HepG2 (cell line): ENCODE measurements at regions not wholly inside any gene's neighbourhood (a gene's known extent, or its start where the extent isn't known, plus 50 kb on each side); places are given as distances from the start of the nearest gene placed in this dataset.

Experiments
- ATAC-seq: fragments of 200-7000 bp; cut with Tn5 transposase; 3 replicates; pipeline ENCODE4 v1.9.1; 2020; ENCODE audit warnings: mild to moderate bottlenecking, moderate library complexity
- BruUV-seq: library from RNA; stranded (reverse); fragments of 400-500 nt; replicated peaks from 2 replicates; lab custom pipeline; 2021; lab: Mats Ljungman, UMichigan
- CTCF ChIA-PET: fragments of 300-600 bp; formaldehyde crosslinking; extraction: SDS; loops from one replicate; lab custom pipeline; 2021; ENCODE audit warnings: low total read pairs, inconsistent platforms, low intra/inter-chr PET ratio; lab: Yijun Ruan, JAX
- POLR2A ChIA-PET: fragments of 350-600 bp; sonication (Branson Sonifier 250); formaldehyde crosslinking; loops from one replicate; lab custom pipeline; 2020; ENCODE audit warnings: antibody characterized with exemption, inconsistent platforms; lab: Yijun Ruan, JAX
- DNase-seq: peaks from one replicate; pipeline ENCODE4 v3.0.0-alpha.2; 2015; ENCODE audit warnings: low spot score
- FAIRE-seq: peaks from 3 replicates; lab custom pipeline; 2011; peaks lifted over from hg19 to GRCh38; lab: Jason Lieb, UNC
- H2AFZ ChIP-seq: one replicate; pipeline ENCODE4 v1.6.1; 2011; ENCODE audit warnings: low read length, inconsistent platforms
- H3K27ac ChIP-seq: fragments of 300-600 bp; 3 replicates; pipeline ENCODE4 v1.8.0; 2011; ENCODE audit warnings: mixed run types, mild to moderate bottlenecking, mixed read lengths, low read length, inconsistent platforms; ENCODE audit not compliant: insufficient read depth; ENCODE audit errors: extremely low read length
- H3K27me3 ChIP-seq, 2 experiments: fragments of 200-600 bp in 1 of 2; 2 replicates in 1 of 2; 3 replicates in 1 of 2; pipeline versions ENCODE4 v1.6.0 to v1.8.0; 2011; ENCODE audit warnings: low read length in 2 of 2, mild to moderate bottlenecking in 2 of 2, moderate library complexity in 2 of 2, inconsistent platforms in 1 of 2; ENCODE audit not compliant: insufficient read depth in 2 of 2, control insufficient read depth in 1 of 2
- H3K36me3 ChIP-seq, 2 experiments: fragments of 200-600 bp in 1 of 2; replicated peaks in 1 of 2; 2 replicates in 1 of 2; 3 replicates in 1 of 2; pipeline versions ENCODE4 v1.5.1 to v1.8.0; 2011; ENCODE audit warnings: low read length in 2 of 2, inconsistent platforms in 1 of 2; ENCODE audit not compliant: insufficient read depth in 2 of 2, control insufficient read depth in 1 of 2
- H3K4me1 ChIP-seq: 2 replicates; pipeline ENCODE4 v1.5.1; 2012; ENCODE audit warnings: low read length, inconsistent platforms; ENCODE audit not compliant: insufficient read depth
- H3K4me2 ChIP-seq: 2 replicates; pipeline ENCODE4 v1.6.0; 2011; ENCODE audit warnings: low read depth, low read length, inconsistent platforms
- H3K4me3 ChIP-seq, 3 experiments: fragments of 200-600 bp in 1 of 3; sonication (generic), shearing (Covaris generic) in 1 of 3; replicated peaks in 1 of 3; 2 replicates each; pipeline ENCODE4 v1.5.1; 2011 to 2016; ENCODE audit warnings: low read length in 3 of 3, inconsistent platforms in 2 of 3, low read depth in 2 of 3, mild to moderate bottlenecking in 2 of 3, control low read depth in 1 of 3, mixed read lengths in 1 of 3; ENCODE audit not compliant: insufficient read depth in 1 of 3
- H3K79me2 ChIP-seq: one replicate; pipeline ENCODE4 v1.6.1; 2011; ENCODE audit warnings: low read length, inconsistent platforms; ENCODE audit not compliant: insufficient read depth
- H3K9ac ChIP-seq: 2 replicates; pipeline ENCODE4 v1.6.0; 2011; ENCODE audit warnings: mild to moderate bottlenecking, low read depth, low read length, inconsistent platforms; ENCODE audit not compliant: insufficient read depth
- H3K9me3 ChIP-seq: 2 replicates; pipeline ENCODE4 v1.5.1; 2012; ENCODE audit warnings: mild to moderate bottlenecking, low read length
- H4K20me1 ChIP-seq: 2 replicates; pipeline ENCODE4 v1.6.0; 2011; ENCODE audit warnings: inconsistent platforms, mild to moderate bottlenecking, low read length, moderate library complexity; ENCODE audit not compliant: insufficient read depth
- CREM ChIP-seq, 2 experiments: sonication (generic) in 1 of 2; formaldehyde crosslinking in 1 of 2; IDR thresholded peaks; 2 replicates each; pipeline versions ENCODE4 v1.4.0 to v1.6.1; 2016 to 2020; ENCODE audit warnings: antibody characterized with exemption in 1 of 2, mild to moderate bottlenecking in 1 of 2, missing genetic modification reagents in 1 of 2
- FOXM1 ChIP-seq: sonication (generic); formaldehyde crosslinking; IDR thresholded peaks from 2 replicates; pipeline ENCODE4 v1.5.0; 2020; ENCODE audit warnings: missing genetic modification reagents
- HIVEP1 ChIP-seq: sonication (generic); formaldehyde crosslinking; IDR thresholded peaks from 2 replicates; pipeline ENCODE4 v1.4.0; 2020; ENCODE audit warnings: mild to moderate bottlenecking, missing genetic modification reagents
- MAFK ChIP-seq, 2 experiments: IDR thresholded peaks in 1 of 2; conservative IDR thresholded peaks in 1 of 2; 2 replicates each; pipeline ENCODE4 v1.6.1; 2011; ENCODE audit warnings: improper control_type of control experiment in 2 of 2, low read length in 2 of 2
- MIER2 ChIP-seq: IDR thresholded peaks from 2 replicates; pipeline ENCODE4 v1.6.1; 2016; ENCODE audit warnings: missing biosample characterization, missing genetic modification reagents
- MIXL1 ChIP-seq: IDR thresholded peaks from 2 replicates; pipeline ENCODE4 v1.6.1; 2016
- NFIB ChIP-seq: sonication (generic); formaldehyde crosslinking; IDR thresholded peaks from 2 replicates; pipeline ENCODE4 v1.9.0; 2021; ENCODE audit warnings: missing genetic modification reagents, mild to moderate bottlenecking, borderline replicate concordance
- NFKBIZ ChIP-seq: IDR thresholded peaks from 2 replicates; pipeline ENCODE4 v1.6.1; 2018; ENCODE audit warnings: missing genetic modification reagents, missing compliant biosample characterization
- PATZ1 ChIP-seq: sonication (generic); formaldehyde crosslinking; IDR thresholded peaks from 2 replicates; pipeline ENCODE4 v1.4.0; 2020; ENCODE audit warnings: missing genetic modification reagents
- RAD21 ChIP-seq: fragments of 450-650 bp; formaldehyde crosslinking; IDR thresholded peaks from 2 replicates; pipeline ENCODE4 v1.5.0; 2020; ENCODE audit warnings: mild to moderate bottlenecking
- SAFB2 ChIP-seq: sonication (generic); formaldehyde crosslinking; IDR thresholded peaks from 2 replicates; pipeline ENCODE4 v1.5.1; 2020; ENCODE audit warnings: missing genetic modification reagents, low read depth, mild to moderate bottlenecking, borderline replicate concordance
- ZMAT5 ChIP-seq: sonication (generic); formaldehyde crosslinking; IDR thresholded peaks from 2 replicates; pipeline ENCODE4 v1.5.0; 2020; ENCODE audit warnings: mild to moderate bottlenecking, low read depth, missing genetic modification reagents, borderline replicate concordance
- ZNF225 ChIP-seq: sonication (generic); formaldehyde crosslinking; IDR thresholded peaks from 2 replicates; pipeline ENCODE4 v1.4.0; 2020; ENCODE audit warnings: mild to moderate bottlenecking, missing genetic modification reagents
- ZNF331 ChIP-seq: sonication (generic); formaldehyde crosslinking; IDR thresholded peaks from 2 replicates; pipeline ENCODE4 v1.4.0; 2020; ENCODE audit warnings: missing genetic modification reagents
- ZNF382 ChIP-seq: sonication (generic); formaldehyde crosslinking; IDR thresholded peaks from 2 replicates; pipeline ENCODE4 v1.5.0; 2020; ENCODE audit warnings: missing genetic modification reagents, mild to moderate bottlenecking, borderline replicate concordance
- ZNF547 ChIP-seq: sonication (generic); formaldehyde crosslinking; IDR thresholded peaks from 2 replicates; pipeline ENCODE4 v1.5.1; 2020; ENCODE audit warnings: mild to moderate bottlenecking, missing genetic modification reagents
- ZNF704 ChIP-seq: sonication (generic); formaldehyde crosslinking; IDR thresholded peaks from 2 replicates; pipeline ENCODE4 v1.8.1; 2023; ENCODE audit warnings: mild to moderate bottlenecking, inconsistent platforms, moderate library complexity, missing genetic modification reagents, borderline replicate concordance
- ZNF768 ChIP-seq: sonication (generic); formaldehyde crosslinking; IDR thresholded peaks from 2 replicates; pipeline ENCODE4 v1.4.0; 2020; ENCODE audit warnings: missing genetic modification reagents
- ZNF790 ChIP-seq: sonication (generic); formaldehyde crosslinking; IDR thresholded peaks from 2 replicates; pipeline ENCODE4 v1.8.0; 2022; ENCODE audit warnings: missing genetic modification reagents, mild to moderate bottlenecking, borderline replicate concordance
- ZSCAN5A ChIP-seq: sonication (generic); formaldehyde crosslinking; IDR thresholded peaks from 2 replicates; pipeline ENCODE4 v1.8.0; 2022; ENCODE audit warnings: mild to moderate bottlenecking, missing genetic modification reagents, borderline replicate concordance
- WGBS: methylation state at CpG from one replicate; pipeline ENCODE4 v1.1.6; 2017; ENCODE audit warnings: low lambda C conversion rate; 5-methylcytosine and 5-hydroxymethylcytosine counted together
- in situ Hi-C: cut with HindIII; loops from 2 replicates; pipeline ENCODE4 v1.10.0; 2017; ENCODE audit warnings: low pct_unique_long_range_greater_than_20kb; ENCODE audit not compliant: extremely low pct_ligation_motif_present
- intact Hi-C: fragments of 100-400 bp; cut with micrococcal nuclease; formaldehyde crosslinking; loops from one replicate; pipeline ENCODE4 v1.10.0; 2022; ENCODE audit not compliant: unreplicated experiment

- TF ChIP-seq SAFB2 (CRISPR knock-in tag) = no peak
- TF ChIP-seq PATZ1 (CRISPR knock-in tag) = no peak
- TF ChIP-seq ZSCAN5A (CRISPR knock-in tag) = no peak
- no peak for TF ChIP-seq NFKBIZ (CRISPR knock-in tag)
- TF ChIP-seq ZNF331 (CRISPR knock-in tag) = no peak
- TF ChIP-seq HIVEP1 (CRISPR knock-in tag) = no peak
These were observed 135.4 kb upstream of the POT1 start (continued) for GRCh38 chr7:125065001-125065400.

GRCh38 chr7:125061776-125062397 lies 132.3 kb upstream of the POT1 start:
- Histone ChIP-seq H3K36me3 (no peaks in the 10 kb centered on the region), H4K20me1 (no peaks in the 10 kb centered on the region), H3K79me2 (no peaks in the 10 kb centered on the region), H3K27ac (no peak overlapping the region), H3K4me1 (peaks cover 6% of the 10 kb centered on the region; the same call in 1 of the 2 replicates), H3K4me2 (no peak overlapping the region), H3K9me3 (no peaks in the 10 kb centered on the region), H2AFZ (no peak overlapping the region), H3K27me3 (no peaks in the 10 kb centered on the region), H3K9ac (no peak overlapping the region), H3K4me3 (no peak overlapping the region)
- CTCF ChIA-PET = no interaction called here
- WGBS = 0% methylated on average over 2 of the region's 2 CpGs
- POLR2A ChIA-PET = no interaction called here
- DNase-seq (no peak), FAIRE-seq (no peak), ATAC-seq (no peak)
- intact Hi-C loops (loop anchor here (1.0 to 2.0 kb wide), 2 partner anchors 32 to 255 kb away; no protein-coding TSS in a partner anchor), in situ Hi-C loops (no loop called here)
- BruUV-seq = no TSS peak
- no peak for TF ChIP-seq ZNF547
- no peak for TF ChIP-seq CREM (IDR thresholded peaks at IDR 0.05)
- no peak for TF ChIP-seq CREM (CRISPR knock-in tag; IDR thresholded peaks at IDR 0.05)
- no peak for TF ChIP-seq ZNF790 (CRISPR knock-in tag)
- no peak for TF ChIP-seq ZNF382 (CRISPR knock-in tag)
- TF ChIP-seq ZNF704 (CRISPR knock-in tag) = no peak
- no peak for TF ChIP-seq MIXL1 (CRISPR knock-in tag)
- TF ChIP-seq MAFK (conservative IDR thresholded peaks at IDR 0.05 in 1 of 2, IDR thresholded peaks at IDR 0.05 in 1 of 2; ENCODE audit: low read length in 2 of 2) = no peak
- TF ChIP-seq NFIB (CRISPR knock-in tag) = no peak
- TF ChIP-seq ZMAT5 (CRISPR knock-in tag) = no peak
- no peak for TF ChIP-seq MIER2 (CRISPR knock-in tag)
- TF ChIP-seq RAD21 (CRISPR knock-in tag) = no peak
- no peak for TF ChIP-seq FOXM1 (CRISPR knock-in tag)
- TF ChIP-seq ZNF768 (CRISPR knock-in tag) = no peak
- TF ChIP-seq ZNF225 (CRISPR knock-in tag) = no peak
